ENCODE measurements at regions not wholly inside any gene's neighbourhood (a gene's known extent, or its start where the extent isn't known, plus 50 kb on each side); places are given as distances from the start of the nearest gene placed in this dataset.

GRCh38 chrX:121231566-121232358, 184.4 kb downstream of the GLUD2 start:
- no peaks in the 10 kb centered on the region for H3K9me3 ChIP-seq (ENCODE audit: insufficient read depth, low read length)
- H3K9ac ChIP-seq (ENCODE audit: low read length): no peak overlapping the region
- no peaks in the 10 kb centered on the region for H3K27me3 ChIP-seq (ENCODE audit: low read length)
- H3K27ac ChIP-seq (ENCODE audit: low read depth, low read length): no peak overlapping the region
- H3K36me3 ChIP-seq (ENCODE audit: low read length): no peaks in the 10 kb centered on the region
- no peaks in the 10 kb centered on the region for H3K79me2 ChIP-seq (ENCODE audit: insufficient read depth, low read length)
- no peaks in the 10 kb centered on the region for H3K9me2 ChIP-seq (replicated peaks; ENCODE audit: insufficient read depth, low read length)
- TF ChIP-seq CTCF (IDR thresholded peaks at IDR 0.05; ENCODE audit: insufficient read depth, low read length, poor library complexity, severe bottlenecking) (no peak), EZH2phosphoT487 (conservative IDR thresholded peaks at IDR 0.05; ENCODE audit: low read length) (no peak)
- H2AFZ ChIP-seq (ENCODE audit: low read depth, low read length, severe bottlenecking): no peak overlapping the region
- no peaks in the 10 kb centered on the region for H3F3A ChIP-seq (ENCODE audit: insufficient read depth)
- H3K4me3 ChIP-seq (ENCODE audit: insufficient read depth, low read length, poor library complexity, severe bottlenecking): no peak overlapping the region
- no peak overlapping the region for H3K4me2 ChIP-seq (ENCODE audit: low read depth, low read length, poor library complexity, severe bottlenecking)
- H4K20me1 ChIP-seq (ENCODE audit: low read depth, low read length): no peaks in the 10 kb centered on the region

GRCh38 chrX:121236040-121236439, 188.6 kb downstream of the GLUD2 start:
- H3K79me2 ChIP-seq (ENCODE audit: insufficient read depth, low read length): no peaks in the 10 kb centered on the region
- no peaks in the 10 kb centered on the region for H3K36me3 ChIP-seq (ENCODE audit: low read length)
- H3K27ac ChIP-seq (ENCODE audit: low read depth, low read length): no peak overlapping the region
- no peaks in the 10 kb centered on the region for H3K27me3 ChIP-seq (ENCODE audit: low read length)
- H3K9ac ChIP-seq (ENCODE audit: low read length): no peak overlapping the region
- H3K9me2 ChIP-seq (replicated peaks; ENCODE audit: insufficient read depth, low read length): no peaks in the 10 kb centered on the region
- H3K4me2 ChIP-seq (ENCODE audit: low read depth, low read length, poor library complexity, severe bottlenecking): no peak overlapping the region
- H3K4me3 ChIP-seq (ENCODE audit: insufficient read depth, low read length, poor library complexity, severe bottlenecking): no peak overlapping the region
- no peaks in the 10 kb centered on the region for H3F3A ChIP-seq (ENCODE audit: insufficient read depth)
- H4K20me1 ChIP-seq (ENCODE audit: low read depth, low read length): no peaks in the 10 kb centered on the region
- H3K9me3 ChIP-seq (ENCODE audit: insufficient read depth, low read length): no peaks in the 10 kb centered on the region
- no peak overlapping the region for H2AFZ ChIP-seq (ENCODE audit: low read depth, low read length, severe bottlenecking)
- TF ChIP-seq EZH2phosphoT487 (conservative IDR thresholded peaks at IDR 0.05; ENCODE audit: low read length) (no peak), CTCF (IDR thresholded peaks at IDR 0.05; ENCODE audit: insufficient read depth, low read length, poor library complexity, severe bottlenecking) (no peak)

GRCh38 chrX:121238093-121238492, 190.7 kb downstream of the GLUD2 start:
- Histone ChIP-seq H2AFZ (ENCODE audit: low read depth, low read length, severe bottlenecking) (no peak overlapping the region), H3K9me3 (ENCODE audit: insufficient read depth, low read length) (no peaks in the 10 kb centered on the region), H3K4me2 (ENCODE audit: low read depth, low read length, poor library complexity, severe bottlenecking) (no peak overlapping the region), H3K9me2 (replicated peaks; ENCODE audit: insufficient read depth, low read length) (no peaks in the 10 kb centered on the region), H3K79me2 (ENCODE audit: insufficient read depth, low read length) (no peaks in the 10 kb centered on the region), H3K27me3 (ENCODE audit: low read length) (no peaks in the 10 kb centered on the region), H3K27ac (ENCODE audit: low read depth, low read length) (no peak overlapping the region), H3K4me3 (ENCODE audit: insufficient read depth, low read length, poor library complexity, severe bottlenecking) (no peak overlapping the region), H3K9ac (ENCODE audit: low read length) (no peak overlapping the region), H4K20me1 (ENCODE audit: low read depth, low read length) (no peaks in the 10 kb centered on the region), H3F3A (ENCODE audit: insufficient read depth) (no peaks in the 10 kb centered on the region), H3K36me3 (ENCODE audit: low read length) (no peaks in the 10 kb centered on the region)
- TF ChIP-seq CTCF (IDR thresholded peaks at IDR 0.05; ENCODE audit: insufficient read depth, low read length, poor library complexity, severe bottlenecking): no peak
- TF ChIP-seq EZH2phosphoT487 (conservative IDR thresholded peaks at IDR 0.05; ENCODE audit: low read length): no peak
